GM18502 (cell line): ENCODE measurements at regions not wholly inside any gene's neighbourhood (a gene's known extent, or its start where the extent isn't known, plus 50 kb on each side); places are given as distances from the start of the nearest gene placed in this dataset.
"Not testable (repeated sequence)": the region's sequence is repeated elsewhere in the genome, so short reads cannot be mapped to it uniquely, and the experiment has no call there.

Source experiments
- ATAC-seq: cut with Tn5 transposase; IDR thresholded peaks from one replicate; pipeline ENCODE4 v1.9.1; 2021; ENCODE audit warnings: mild to moderate bottlenecking; ENCODE audit not compliant: unreplicated experiment, poor library complexity

DNA sequence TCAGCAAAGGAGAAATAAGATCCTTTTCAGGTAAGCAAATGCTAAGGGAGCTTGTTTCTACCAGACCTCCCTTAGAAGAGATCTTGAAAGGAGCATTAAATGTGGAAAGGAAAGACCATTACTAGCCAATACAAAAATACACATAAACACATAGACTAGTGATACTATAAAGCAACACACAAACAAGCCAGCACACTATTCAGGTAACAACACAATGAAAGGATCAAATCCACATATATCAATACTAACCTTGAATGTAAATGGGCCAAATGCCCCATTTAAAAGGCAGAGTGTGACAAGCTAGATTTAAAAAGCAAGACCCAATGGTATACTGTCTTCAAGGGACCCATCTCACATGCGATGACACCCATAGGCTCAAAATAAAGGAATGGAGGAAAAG, 317.6 kb downstream of the TBL1XR1 start:
- no peak for ATAC-seq

DNA sequence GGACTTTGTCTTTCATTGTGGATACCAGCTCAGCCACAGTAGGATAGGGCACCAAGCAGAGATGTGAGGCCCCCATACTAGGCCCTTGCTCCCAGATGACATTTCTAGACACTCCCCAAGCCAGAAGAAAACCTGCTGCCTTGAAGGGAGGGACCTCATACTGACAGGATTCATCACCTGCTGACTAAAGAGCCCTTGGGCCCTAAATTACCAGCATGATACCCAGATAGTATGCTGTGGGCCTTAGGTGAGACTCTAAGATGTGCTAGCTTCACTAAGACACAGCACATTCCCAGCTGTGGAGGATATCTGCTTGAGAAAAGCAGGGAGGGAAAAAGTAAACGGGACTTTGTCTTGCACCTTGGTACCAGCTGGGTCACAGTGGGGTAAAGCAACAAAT, 324.0 kb downstream of the TBL1XR1 start:
- peak; percentile 17 for ATAC-seq

DNA sequence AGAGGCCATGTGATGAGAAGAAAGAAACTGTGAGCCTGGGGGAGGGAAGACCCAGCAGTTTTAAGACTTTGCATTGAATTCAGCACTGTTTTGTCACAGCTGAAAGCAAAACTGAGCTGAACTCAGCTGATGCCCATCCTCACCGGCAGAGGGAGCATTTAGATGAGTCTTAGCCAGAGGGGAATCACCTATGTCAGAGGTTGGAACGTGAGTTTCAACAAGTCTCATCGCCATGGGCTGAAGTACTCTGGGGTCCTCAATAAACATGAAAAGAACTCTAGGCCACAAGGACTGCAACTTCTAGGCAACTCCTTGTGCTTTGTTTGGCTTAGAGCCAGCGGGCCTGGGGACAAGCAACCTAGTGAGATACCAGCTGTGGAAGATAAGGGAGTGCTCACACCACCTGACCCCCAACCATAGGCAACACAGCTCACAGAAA, 324.5 kb downstream of the TBL1XR1 start:
- ATAC-seq = peak; percentile 99

DNA sequence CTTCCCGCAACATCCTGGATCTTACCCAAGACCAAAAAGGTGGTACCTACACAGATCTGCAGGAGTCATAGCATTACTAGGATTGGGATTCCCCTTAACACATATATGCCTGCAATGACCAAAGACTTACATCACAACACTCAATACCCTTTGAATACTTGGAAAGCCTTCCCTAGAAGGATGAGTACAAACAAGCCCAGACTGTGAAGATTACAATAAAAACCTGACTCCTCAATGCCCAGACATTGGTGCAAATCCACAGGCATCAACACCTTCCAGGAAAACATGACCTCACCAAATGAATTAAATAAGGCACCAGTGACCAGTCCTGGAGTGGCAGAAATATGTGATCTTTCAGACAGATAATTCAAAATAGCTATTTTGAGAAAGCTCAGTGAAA, 326.8 kb downstream of the TBL1XR1 start:
- ATAC-seq = no peak

DNA sequence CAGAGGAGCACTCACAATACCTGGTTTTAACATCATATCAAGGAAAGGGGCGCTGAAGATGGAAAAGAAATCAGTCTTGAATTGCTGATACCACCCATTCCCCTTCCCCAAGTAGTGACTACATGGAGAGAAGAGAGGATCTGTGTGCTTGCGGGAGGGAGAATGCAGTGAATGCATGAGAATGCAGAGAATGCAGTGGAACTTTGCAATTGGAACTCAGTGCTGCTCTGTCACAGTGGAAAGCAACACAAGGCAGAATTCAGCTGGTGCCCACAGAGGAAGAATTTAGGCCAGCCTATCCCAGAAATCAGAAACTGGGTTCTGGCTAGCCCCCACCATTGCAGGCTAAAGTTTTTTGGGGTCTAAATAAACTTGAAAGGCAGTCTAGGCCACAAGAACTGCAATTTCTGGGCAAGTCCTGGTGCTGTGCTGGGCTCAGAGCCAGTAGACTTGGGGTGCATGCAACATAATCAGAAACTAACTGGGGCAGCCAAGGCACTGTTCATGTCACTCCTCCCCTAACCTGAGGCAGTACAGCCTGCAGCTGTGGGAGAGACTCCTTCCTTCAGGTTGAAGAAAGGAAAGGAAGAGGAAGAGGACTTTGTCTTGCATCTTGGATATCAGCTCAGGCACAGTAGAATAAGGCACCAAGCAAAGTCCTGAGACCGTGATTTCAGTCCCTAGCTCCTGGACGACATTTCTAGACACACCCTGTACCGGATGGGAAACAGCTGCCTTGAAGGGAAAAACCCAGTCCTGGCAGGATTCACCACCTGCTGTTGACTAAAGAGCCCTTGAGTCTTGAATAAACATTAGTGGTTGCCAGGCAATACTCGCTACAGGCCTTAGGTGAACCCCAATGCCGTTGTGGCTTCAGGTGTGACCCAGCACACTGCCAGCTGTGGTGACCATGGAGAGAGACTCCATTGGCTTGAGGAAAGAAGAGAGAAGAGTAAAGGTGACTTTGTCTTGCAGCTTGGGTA, 329.3 kb downstream of the TBL1XR1 start:
- no peak for ATAC-seq

DNA sequence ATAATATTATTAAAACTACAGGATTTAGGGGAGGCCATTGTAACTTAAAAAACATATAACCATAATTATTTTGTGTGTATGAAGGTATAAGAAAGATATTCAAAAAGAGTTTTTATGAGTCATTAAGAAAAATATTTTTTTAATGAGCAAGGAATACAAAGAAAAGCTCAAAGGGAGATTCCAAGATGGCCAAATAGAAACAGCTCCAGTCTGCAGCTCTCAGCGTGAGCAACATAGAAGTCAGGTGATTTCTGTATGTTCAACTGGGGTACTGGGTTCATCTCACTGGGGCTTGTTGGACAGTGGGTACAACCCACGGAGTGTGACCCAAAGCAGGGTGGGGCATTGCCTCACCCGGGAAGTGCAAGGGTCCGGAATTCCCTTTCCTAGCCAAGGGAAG, 336.1 kb downstream of the TBL1XR1 start:
- ATAC-seq = no peak

DNA sequence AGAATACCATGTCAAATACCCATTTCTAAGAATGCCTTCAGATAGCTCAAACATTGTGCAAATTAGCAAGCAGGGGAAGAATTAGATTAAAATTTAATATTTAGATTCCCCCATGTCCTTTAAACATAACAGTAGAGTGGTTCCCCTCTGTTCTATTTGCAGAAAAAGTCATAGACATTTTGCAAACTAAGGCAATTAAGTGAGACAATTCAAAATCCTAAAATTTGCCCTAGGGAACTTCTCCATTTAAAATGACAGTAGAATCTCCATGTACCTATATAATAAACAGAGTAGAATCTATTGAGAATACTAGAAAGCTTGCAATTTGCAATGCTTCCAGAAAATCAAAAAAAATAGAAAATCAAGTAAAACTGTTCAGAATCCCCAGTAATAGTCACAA, 340.6 kb downstream of the TBL1XR1 start:
- no peak for ATAC-seq

DNA sequence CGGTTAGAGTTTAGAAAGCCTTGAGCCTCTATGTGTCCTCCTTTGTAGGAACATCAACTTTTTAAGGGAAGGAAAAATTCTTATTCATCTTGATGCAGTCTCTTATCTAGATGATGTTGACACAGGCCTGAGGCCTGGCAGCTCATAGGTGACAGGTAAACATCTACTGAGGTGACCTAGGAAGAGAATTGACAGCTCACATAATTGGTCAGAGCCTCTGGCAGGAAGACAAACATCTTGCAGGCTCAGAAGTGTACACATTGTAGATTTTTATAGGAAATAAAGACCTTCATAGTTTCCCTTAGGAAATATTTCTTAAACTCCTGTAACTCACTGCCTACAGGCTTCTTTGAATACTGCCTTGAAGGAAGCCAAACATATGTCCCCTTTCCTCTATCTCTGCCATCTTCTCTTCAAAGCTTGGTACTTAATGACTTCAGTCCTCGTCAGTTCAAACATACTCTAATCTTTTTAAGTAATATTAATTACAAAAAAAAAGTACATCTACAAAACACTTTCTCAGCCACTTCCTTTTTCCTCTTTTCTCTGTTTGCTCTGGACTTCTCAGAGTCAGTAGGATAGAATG, 341.3 kb downstream of the TBL1XR1 start:
- ATAC-seq = no peak

DNA sequence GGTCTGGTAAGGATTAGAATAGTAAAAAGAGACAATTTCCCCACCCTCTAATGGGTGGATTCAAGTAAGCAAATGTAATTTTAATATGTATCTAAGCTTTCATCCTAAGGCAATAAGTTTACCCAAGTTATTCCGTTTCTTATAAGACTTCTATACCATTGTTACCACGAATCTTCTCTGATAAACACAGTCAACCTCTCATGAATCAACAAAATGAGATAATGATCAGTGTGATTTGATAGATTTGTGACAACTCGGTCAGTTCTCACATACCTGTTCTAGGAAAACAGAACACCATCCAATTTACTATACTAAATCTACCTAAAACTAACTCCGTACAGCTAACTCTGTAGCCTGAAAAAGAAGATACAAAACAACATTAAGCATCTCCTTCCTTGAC, 342.1 kb downstream of the TBL1XR1 start:
- ATAC-seq = no peak

DNA sequence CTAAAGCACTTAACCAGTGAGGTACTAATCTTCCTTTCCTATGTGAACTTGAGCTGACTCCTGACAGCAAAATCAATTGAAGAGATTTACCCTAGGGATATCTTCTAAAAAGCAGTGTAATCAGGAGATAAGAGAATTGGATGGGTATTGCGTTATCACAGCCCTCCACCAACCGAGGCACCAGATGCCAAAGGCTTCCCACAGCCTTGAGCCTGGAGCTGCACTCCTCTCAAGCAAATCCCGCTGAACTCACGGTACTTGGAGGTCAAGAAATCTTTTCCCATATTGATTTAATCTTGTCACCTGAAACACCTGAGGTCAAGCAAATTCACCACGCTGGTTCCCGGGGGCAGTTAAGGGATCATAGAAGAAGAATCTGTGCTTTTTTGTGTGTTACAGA, 346.8 kb downstream of the TBL1XR1 start:
- ATAC-seq = no peak

DNA sequence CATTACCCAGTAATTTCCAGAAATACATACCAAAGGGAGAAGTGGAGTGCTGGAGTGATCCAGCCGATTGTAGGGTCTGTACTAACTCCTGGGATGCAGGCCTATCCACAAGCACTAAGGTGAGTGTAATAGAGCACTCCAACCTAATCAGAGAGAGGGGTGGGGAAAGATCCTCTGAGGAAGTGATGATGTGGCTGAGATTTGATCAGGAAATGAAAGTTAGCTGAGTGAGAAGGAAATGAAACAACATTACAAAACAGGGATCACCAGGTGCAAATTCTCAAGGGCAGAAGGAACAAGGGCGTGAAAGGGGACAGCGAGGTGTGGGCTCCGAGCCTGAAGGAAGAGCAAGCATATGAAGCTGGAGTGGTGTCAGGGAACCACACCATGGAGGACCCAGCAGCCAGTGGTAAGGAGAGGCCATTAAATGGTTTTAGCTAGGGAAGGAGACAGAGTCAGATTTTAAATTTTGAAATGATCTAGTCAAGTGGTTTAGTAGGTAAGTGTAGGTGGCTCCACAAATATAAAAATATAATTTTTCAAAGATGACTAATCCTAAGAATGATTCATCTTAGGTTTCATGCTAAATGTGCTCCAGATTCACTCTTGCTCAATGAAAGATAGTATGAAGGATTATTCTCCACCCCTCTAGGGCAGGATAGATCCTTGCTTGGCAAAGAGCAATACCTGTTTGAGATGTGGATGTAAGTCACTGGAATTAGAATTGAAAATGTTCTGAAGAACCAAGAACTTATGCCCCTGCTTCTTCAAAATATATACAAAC, 348.7 kb downstream of the TBL1XR1 start:
- no peak for ATAC-seq

DNA sequence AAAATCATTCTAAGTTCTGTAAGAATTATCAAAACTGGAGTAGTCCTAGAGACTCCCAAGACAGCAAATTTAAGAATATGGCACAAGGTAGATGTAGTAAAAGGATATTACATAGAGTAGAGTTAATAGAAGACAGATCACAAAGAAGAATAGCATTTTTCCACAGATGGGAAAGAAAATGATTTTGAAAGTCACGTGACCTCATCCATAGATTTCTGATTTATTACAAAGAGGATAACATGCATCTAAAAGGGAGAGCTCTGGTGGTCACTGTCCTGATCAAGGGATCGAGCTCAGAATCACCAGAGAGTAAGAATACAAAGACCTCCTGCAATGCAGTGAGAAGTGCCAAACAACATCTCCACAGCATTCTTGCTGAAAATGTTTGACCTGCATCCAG, 354.4 kb downstream of the TBL1XR1 start:
- ATAC-seq = no peak

DNA sequence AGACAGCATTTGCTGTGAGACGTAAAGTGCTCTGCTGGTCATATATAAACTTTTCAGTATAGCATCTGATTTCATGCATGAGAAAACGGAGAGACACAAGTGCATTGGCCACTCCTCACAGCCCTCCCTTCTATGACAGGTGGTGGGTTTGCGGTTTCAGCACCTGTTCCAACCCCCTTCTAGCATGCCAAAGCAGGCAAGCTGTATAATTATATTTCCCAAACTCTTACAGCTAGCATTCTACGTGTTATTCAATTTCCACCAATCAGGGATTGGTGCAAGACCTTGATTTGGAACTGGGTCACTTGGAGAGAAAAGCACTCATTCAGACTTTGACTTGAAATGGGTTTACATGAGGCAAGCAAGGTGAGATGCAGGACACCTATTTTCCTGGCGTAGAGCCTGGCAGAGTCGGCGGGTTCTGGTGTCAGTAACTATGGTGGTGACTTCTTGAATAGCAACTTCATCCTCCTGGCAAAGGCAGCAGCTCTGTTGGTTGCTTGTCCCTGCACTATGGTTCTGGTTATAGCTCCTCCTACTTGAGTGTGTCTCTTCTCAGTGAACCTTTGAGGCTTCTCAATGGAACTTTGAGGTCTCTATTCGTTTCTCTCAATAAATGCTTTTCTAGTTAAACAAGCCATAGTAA, 356.5 kb downstream of the TBL1XR1 start:
- no peak for ATAC-seq

DNA sequence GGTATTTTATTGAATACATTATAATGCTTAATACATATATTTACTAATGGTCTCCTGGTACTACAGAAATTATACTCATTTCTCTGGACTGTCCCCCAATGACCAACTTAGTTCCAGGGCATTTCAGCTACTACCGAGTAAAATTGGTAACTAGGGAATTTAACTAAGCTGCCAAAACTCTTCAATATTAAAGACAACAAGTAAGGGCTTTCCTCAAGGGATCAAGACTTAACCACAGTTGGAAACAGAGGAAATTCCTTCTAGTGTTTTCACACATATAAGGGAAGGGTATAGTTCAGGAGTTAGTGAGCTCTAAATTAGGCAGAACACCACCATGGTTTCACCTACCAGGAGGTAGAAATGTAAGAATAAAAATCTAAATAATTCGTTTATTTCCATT, 357.4 kb downstream of the TBL1XR1 start:
- no peak for ATAC-seq

DNA sequence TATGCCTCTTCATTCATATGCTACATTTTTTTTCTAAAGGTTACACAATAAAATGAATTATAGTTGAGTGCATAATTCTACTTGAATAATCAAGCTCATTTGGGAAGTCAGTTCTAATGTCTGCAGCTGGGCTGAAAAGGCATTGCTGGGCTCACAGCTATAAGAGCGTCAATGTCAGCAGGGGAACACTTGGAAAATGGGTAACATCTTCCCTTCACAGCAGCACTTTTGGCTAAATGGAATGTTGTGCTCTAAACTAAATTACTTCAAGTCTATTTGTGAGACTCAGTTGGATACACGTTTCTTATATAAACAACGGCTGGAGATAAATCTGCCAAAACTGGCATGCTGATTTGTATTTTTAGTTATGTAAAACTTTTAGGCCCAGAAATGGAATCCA, 357.8 kb downstream of the TBL1XR1 start:
- ATAC-seq = no peak

DNA sequence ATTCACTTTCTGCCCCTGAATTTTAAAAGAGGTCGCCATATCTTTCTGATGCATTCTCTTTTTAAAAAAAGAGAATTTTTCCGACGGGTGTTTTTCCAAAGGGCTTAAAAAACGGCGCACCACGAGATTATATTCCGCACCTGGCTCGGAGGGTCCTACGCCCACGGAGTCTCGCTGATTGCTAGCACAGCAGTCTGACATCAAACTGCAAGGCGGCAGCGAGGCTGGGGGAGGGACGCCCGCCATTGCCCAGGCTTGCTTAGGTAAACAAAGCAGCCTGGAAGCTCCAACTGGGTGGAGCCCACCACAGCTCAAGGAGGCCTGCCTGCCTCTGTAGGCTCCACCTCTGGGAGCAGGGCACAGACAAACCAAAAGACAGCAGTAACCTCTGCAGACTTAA, 370.0 kb downstream of the TBL1XR1 start:
- not testable (repeated sequence) for ATAC-seq

DNA sequence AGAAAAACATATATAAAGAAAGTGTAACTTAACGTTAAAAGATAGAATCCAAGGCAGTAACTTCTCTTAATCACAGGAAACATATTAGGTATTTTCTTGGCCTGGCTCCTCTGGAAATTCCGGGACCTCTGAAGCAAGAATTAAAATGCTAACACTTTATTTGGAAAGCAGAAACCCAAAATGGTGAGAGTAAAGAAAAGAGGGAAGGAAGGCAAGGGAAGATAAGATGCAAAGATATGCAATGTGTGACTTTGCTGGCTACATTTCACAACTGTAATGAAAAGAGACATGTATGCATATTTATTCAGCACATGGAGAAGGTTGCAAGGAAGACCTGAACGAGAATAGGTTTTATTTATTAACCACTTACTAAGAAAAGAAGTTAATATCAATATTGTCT, 372.5 kb downstream of the TBL1XR1 start:
- no peak for ATAC-seq

DNA sequence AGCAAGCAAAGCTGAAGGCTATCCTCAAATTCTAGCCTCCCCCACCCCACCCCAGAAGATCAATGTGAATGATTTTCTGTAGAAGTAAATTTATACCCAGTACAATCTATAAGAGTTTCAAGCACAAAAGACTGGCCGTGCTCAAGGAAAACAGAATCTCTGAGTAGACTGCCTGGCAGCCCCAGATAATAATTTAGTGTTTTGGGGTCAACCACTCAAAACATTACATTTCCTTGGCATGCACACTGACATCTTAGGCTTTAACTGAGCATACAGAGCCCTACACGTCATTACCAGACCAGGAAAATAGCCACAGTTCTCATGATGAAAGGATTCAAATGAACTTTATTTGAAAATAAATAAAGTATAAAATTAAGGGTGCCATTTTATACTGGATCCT, 376.5 kb downstream of the TBL1XR1 start:
- no peak for ATAC-seq

DNA sequence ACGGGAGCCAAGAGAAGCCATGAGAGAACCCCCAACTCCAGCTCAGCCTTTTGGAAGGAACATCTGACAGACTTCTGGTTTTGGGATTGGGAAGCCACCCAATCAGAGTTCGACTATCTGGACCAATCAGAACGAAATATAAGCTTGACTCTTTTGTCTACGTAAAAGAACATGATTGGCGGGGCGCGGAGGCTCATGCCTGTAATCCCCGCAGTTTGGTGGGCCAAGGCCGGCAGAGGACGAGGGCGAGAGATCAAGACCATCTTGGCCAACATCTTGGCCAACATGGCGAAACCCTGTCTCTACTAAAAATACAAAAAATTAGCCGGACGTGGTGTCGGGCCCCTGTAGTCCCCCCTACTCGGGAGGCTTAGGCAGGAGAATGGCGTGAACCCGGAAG, 380.3 kb downstream of the TBL1XR1 start:
- no peak for ATAC-seq

DNA sequence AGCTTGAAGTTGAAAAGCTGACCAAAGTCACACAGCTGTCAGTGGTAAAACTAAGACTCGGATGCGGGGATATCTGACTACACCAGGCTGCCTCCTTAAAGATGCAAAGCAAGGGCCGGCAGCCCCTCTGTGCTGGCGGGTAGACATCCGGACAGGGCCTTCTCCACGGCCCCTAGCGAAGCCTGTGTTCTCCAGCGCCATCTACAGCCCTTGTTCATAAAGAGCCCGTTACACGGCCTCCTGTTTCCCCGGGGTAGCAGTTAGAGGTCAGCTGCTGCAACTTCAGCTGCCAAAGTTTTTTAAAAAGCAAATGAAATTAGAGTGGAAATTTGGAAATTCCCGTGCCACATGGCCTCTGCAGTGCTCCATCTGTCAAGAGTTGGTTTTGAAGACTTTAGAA, 383.0 kb downstream of the TBL1XR1 start:
- ATAC-seq = peak; percentile 99

DNA sequence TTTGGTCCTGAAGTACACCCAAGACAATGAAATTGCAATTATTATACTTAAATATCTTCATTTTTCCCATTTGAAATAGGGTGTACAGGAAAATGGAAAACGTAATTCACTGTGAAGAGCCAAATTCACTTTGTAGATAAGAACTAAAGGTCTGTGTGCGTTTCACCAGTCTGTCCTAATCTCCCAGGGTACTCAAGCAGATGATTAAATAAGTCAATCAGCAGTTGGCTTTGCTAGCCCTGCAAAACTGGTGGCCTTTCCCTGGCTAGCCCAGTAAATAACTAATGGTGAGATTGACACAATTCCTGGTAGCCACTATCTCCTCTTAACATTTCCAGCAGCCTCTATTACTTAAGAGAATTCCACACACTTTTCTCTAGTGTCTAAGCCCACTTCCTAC, 389.3 kb downstream of the TBL1XR1 start:
- no peak for ATAC-seq
